Hematopoietic multipotent progenitor cell treated with erythropoietin and hydrocortisone succinate and interleukin-3 and kit ligand, for 4 days (in vitro differentiated cells): ENCODE measurements at regions not wholly inside any gene's neighbourhood (a gene's known extent, or its start where the extent isn't known, plus 50 kb on each side); places are given as distances from the start of the nearest gene placed in this dataset.

ENCODE experiments used
- DNase-seq: peaks from one replicate; pipeline ENCODE4 v3.0.0-alpha.2; 2015

- no peak for DNase-seq
Observed at GRCh38 chr12:47303995-47304560, 224.3 kb upstream of the AMIGO2 start.

GRCh38 chr12:47303207-47303606 lies 223.4 kb upstream of the AMIGO2 start:
- no peak for DNase-seq

- peak; percentile 25 for DNase-seq
Observed at GRCh38 chr12:47302111-47302671, 222.4 kb upstream of the AMIGO2 start.

- DNase-seq: no peak
Observed at GRCh38 chr12:47299586-47299985, 219.8 kb upstream of the AMIGO2 start.

GRCh38 chr12:47297993-47298392 lies 218.2 kb upstream of the AMIGO2 start:
- no peak for DNase-seq

- DNase-seq: no peak
Observed at GRCh38 chr12:47296828-47297227, 217.1 kb upstream of the AMIGO2 start.

- no peak for DNase-seq
Observed at GRCh38 chr12:47293406-47293805, 213.6 kb upstream of the AMIGO2 start.

GRCh38 chr12:47286676-47287075 lies 206.9 kb upstream of the AMIGO2 start:
- peak; percentile 30 for DNase-seq
